Uterus (tissue), 3 donors: ENCODE measurements at regions not wholly inside any gene's neighbourhood (a gene's known extent, or its start where the extent isn't known, plus 50 kb on each side); places are given as distances from the start of the nearest gene placed in this dataset.

Source experiments
- DNase-seq, 2 donors: peaks; one replicate each; pipeline ENCODE4 v3.0.0-alpha.2; 2019 to 2020
- H3K27ac ChIP-seq, 2 donors: fragments of 200-600 bp; sonication (generic); 1 replicate in 1 of 2; 2 replicates in 1 of 2; pipeline ENCODE4 v1.5.1; 2016 to 2018
- H3K27me3 ChIP-seq, 2 donors: fragments of 200-600 bp; sonication (generic); one replicate each; pipeline ENCODE4 v1.5.1; 2018 to 2019; ENCODE audit warnings: control low read depth in 1 of 2
- H3K36me3 ChIP-seq, 2 donors: fragments of 200-600 bp; sonication (generic); one replicate each; pipeline ENCODE4 v1.5.1; 2019; ENCODE audit warnings: control low read depth in 1 of 2
- H3K4me1 ChIP-seq, 2 donors: fragments of 200-600 bp; sonication (generic); one replicate each; pipeline ENCODE4 v1.5.1; 2018 to 2019; ENCODE audit warnings: control low read depth in 1 of 2
- H3K4me3 ChIP-seq, 2 donors: fragments of 200-600 bp; sonication (generic); 1 replicate in 1 of 2; 2 replicates in 1 of 2; pipeline ENCODE4 v1.5.1; 2018 to 2019; ENCODE audit warnings: mild to moderate bottlenecking in 1 of 2
- H3K9me3 ChIP-seq, 2 donors: fragments of 200-600 bp; sonication (generic); one replicate each; pipeline ENCODE4 v1.5.1; 2019; ENCODE audit warnings: control low read depth in 1 of 2
- POLR2A ChIP-seq, 2 donors: fragments of 450-650 bp; IDR thresholded peaks; one replicate each; pipeline ENCODE4 v1.6.1; 2016; ENCODE audit warnings: antibody characterized with exemption in 2 of 2, mild to moderate bottlenecking in 1 of 2, moderate library complexity in 1 of 2
- intact Hi-C: fragments of 100-400 bp; cut with DNase I; formaldehyde crosslinking; loops from one replicate; pipeline ENCODE4 v1.15.1; 2023; ENCODE audit warnings: low total_unique reads
- TF ChIP-seq, protein P1 (sequence below), 4 experiments: fragments of 200-600 bp in 2 of 4; fragments of 450-650 bp in 2 of 4; sonication (generic) in 2 of 4; IDR thresholded peaks; one replicate each; pipeline ENCODE4 v1.5.1; 2016 to 2019; ENCODE audit warnings: antibody characterized with exemption in 4 of 4, mild to moderate bottlenecking in 2 of 4, moderate library complexity in 1 of 4
- donor health status: DM: yes; HTN: yes; CAD: no.

DNA sequence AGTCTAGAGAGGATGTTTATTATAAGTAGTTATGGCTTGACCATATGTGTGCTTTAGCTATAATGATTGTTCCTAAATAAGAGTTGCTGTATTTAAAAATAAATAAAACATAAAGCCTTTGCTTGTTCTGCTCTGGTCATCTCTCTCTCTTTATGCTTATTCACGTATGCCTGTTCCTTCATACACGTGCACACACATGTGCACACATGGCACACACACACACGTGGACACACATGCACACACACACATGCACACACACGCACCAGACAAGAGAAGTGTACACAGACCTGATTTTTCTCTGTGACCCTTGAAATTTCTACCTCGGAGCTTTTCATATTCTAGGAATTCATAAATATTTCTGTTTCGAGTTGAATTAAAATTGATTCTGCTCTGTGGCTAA is 658.2 kb upstream of the SALL3 start:
- Histone ChIP-seq H3K36me3 (no peaks in the 10 kb centered on the region), H3K4me3 (no peak overlapping the region), H3K9me3 (no peaks in the 10 kb centered on the region), H3K27me3 (peaks cover 0 to 4% of the 10 kb centered on the region in 2 donors), H3K27ac (no peak overlapping the region), H3K4me1 (no peaks in the 10 kb centered on the region)
- TF ChIP-seq POLR2A (IDR thresholded peaks at IDR 0.05) = no peak
- TF ChIP-seq, protein P1, sequence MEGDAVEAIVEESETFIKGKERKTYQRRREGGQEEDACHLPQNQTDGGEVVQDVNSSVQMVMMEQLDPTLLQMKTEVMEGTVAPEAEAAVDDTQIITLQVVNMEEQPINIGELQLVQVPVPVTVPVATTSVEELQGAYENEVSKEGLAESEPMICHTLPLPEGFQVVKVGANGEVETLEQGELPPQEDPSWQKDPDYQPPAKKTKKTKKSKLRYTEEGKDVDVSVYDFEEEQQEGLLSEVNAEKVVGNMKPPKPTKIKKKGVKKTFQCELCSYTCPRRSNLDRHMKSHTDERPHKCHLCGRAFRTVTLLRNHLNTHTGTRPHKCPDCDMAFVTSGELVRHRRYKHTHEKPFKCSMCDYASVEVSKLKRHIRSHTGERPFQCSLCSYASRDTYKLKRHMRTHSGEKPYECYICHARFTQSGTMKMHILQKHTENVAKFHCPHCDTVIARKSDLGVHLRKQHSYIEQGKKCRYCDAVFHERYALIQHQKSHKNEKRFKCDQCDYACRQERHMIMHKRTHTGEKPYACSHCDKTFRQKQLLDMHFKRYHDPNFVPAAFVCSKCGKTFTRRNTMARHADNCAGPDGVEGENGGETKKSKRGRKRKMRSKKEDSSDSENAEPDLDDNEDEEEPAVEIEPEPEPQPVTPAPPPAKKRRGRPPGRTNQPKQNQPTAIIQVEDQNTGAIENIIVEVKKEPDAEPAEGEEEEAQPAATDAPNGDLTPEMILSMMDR (IDR thresholded peaks at IDR 0.05) = no peak
- intact Hi-C loops = no loop called here
- no peak for DNase-seq

DNA sequence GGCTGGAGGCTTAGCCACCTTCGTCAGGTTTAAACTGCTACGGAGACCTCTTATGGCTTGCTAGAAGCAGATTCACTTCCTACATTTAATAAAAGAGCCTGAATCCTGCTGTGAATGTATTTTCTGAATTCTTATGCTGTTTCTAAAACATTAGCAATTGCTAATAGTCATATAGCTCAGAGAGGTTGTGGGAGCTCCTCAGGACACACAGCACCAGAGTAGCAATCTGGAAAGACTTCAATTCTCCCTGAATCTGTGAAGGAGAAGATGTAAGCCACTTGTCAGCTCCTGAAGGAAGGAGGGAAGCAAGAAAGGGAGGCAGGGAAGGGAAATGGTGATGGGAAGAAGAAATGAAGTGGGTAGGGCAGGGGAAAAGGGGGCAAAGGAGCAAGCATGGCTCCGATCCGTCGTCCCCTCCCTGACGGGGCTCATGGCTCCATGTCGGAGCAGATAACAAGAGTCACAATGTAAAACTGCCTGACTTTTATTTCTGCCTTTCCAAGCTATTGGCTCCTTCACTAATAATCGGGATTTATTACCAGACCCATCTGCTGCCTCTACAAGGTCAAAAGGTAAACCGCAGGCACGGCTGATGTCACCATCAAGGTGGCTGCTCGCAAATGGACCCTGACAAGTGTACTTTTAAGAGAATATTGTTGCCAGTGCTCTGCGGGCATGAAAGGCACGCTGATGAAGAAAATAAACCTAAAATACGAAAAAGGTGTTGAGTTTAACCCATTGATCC is 656.0 kb upstream of the SALL3 start:
- Histone ChIP-seq H3K4me1 (no peaks in the 10 kb centered on the region), H3K36me3 (no peaks in the 10 kb centered on the region), H3K27ac (no peak overlapping the region), H3K4me3 (no peak overlapping the region), H3K27me3 (peaks cover 0 to 4% of the 10 kb centered on the region in 2 donors), H3K9me3 (no peaks in the 10 kb centered on the region)
- no peak for TF ChIP-seq POLR2A (IDR thresholded peaks at IDR 0.05)
- TF ChIP-seq, protein P1 (IDR thresholded peaks at IDR 0.05) = no peak
- no peak for DNase-seq
- intact Hi-C loops = no loop called here

DNA sequence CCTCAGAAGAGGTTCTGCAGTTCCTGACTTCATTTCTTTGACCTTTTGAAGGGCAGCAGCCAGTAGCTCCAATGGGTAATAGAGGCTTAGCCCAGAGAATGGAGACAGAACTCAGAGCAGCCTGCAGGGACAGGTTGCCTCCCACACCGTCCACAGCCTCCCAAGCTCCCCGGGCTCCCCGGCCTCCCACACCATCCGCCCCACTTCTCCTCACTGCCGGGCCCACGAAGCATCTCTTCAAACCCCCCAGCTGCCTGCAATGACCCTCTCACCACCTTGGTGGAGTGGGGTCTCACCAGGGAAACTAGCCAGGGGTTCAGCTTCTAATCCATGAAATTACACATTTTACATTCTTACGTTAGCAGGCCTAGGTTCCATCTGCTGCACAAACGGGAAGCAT is 652.0 kb upstream of the SALL3 start:
- H3K36me3 ChIP-seq = no peaks in the 10 kb centered on the region
- TF ChIP-seq, protein P1 (IDR thresholded peaks at IDR 0.05) = no peak
- no peak for TF ChIP-seq POLR2A (IDR thresholded peaks at IDR 0.05)
- no peaks in the 10 kb centered on the region for H3K4me1 ChIP-seq
- H3K27me3 ChIP-seq = no peaks in the 10 kb centered on the region
- no peak overlapping the region for H3K4me3 ChIP-seq
- DNase-seq = no peak
- intact Hi-C loops = no loop called here
- H3K27ac ChIP-seq = no peak overlapping the region
- no peaks in the 10 kb centered on the region for H3K9me3 ChIP-seq

DNA sequence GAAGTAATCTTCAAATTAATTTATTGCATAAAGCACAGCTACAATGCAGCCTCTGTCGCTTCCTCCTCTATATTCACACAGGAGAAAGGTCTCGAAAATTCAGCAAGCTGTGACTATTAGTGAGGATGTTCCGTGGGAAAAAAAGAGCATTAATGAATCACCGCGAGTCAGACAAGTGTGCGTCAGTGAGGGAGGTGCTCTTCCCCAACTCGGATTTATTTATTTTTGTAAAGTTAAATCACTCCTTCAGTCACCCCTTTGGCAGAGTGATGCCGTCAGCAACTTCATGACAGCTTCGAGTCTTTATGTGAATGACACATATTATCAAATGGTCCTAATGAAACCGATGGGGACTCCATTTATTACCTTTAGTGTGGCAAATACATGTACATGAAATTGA is 648.9 kb upstream of the SALL3 start:
- no peaks in the 10 kb centered on the region for H3K36me3 ChIP-seq
- TF ChIP-seq, protein P1 (IDR thresholded peaks at IDR 0.05) = no peak
- no peak for TF ChIP-seq POLR2A (IDR thresholded peaks at IDR 0.05)
- H3K4me1 ChIP-seq = no peaks in the 10 kb centered on the region
- no peaks in the 10 kb centered on the region for H3K9me3 ChIP-seq
- no peak overlapping the region for H3K27ac ChIP-seq
- H3K27me3 ChIP-seq = no peaks in the 10 kb centered on the region
- intact Hi-C loops = no loop called here
- no peak overlapping the region for H3K4me3 ChIP-seq
- DNase-seq = no peak

DNA sequence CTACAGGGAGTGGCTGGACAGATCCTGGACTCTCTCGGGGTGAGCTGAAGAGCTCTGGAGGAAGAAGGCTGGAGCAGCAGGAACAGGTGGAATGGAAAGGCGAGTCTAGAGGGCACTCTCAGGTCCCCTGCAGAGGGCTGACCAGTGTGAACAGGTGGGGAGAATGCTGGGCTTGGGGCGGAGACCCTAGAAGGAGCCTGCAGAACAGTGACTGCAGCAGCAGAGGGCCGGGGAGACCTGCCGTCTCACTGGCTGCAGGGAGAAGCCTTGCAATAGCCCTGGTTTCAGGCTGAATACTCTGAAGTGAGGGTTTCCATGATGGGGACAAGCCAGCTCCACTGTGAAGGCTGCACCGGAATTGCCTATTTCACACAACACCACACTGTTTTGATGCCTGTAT is 626.7 kb upstream of the SALL3 start:
- no peak for DNase-seq
- TF ChIP-seq POLR2A (IDR thresholded peaks at IDR 0.05) = no peak
- TF ChIP-seq, protein P1 (IDR thresholded peaks at IDR 0.05) = no peak
- no peaks in the 10 kb centered on the region for H3K9me3 ChIP-seq
- no peak overlapping the region for H3K4me3 ChIP-seq
- H3K27me3 ChIP-seq = no peaks in the 10 kb centered on the region
- no peaks in the 10 kb centered on the region for H3K4me1 ChIP-seq
- H3K27ac ChIP-seq = no peak overlapping the region
- H3K36me3 ChIP-seq = no peaks in the 10 kb centered on the region
- intact Hi-C loops = no loop called here
